PC-9 (cell line): ENCODE measurements at regions not wholly inside any gene's neighbourhood (a gene's known extent, or its start where the extent isn't known, plus 50 kb on each side); places are given as distances from the start of the nearest gene placed in this dataset.

ENCODE experiments used
- BruUV-seq: library from RNA; stranded (reverse); fragments of 400-500 nt; replicated peaks from 2 replicates; lab custom pipeline; 2021; lab: Mats Ljungman, UMichigan
- CTCF ChIA-PET: fragments of 300-600 bp; sonication (Branson Sonifier 250); formaldehyde crosslinking; loops from one replicate; lab custom pipeline; 2022; ENCODE audit warnings: antibody characterized with exemption; lab: Charles Lee
- POLR2A ChIA-PET: fragments of 300-600 bp; sonication (Branson Sonifier 250); formaldehyde crosslinking; loops from one replicate; lab custom pipeline; 2022; ENCODE audit warnings: antibody characterized with exemption; ENCODE audit not compliant: unreplicated experiment; lab: Charles Lee
- DNase-seq, 2 experiments: peaks; one replicate each; pipeline versions ENCODE4 v3.0.0 to v3.0.0-alpha.2; 2015 to 2022; ENCODE audit warnings: mixed read lengths in 1 of 2
- H2AFZ ChIP-seq: fragments of 200-600 bp; sonication (generic); 2 replicates; pipeline ENCODE4 v1.8.1; 2017; ENCODE audit warnings: antibody characterized with exemption
- H3F3A ChIP-seq: fragments of 200-600 bp; sonication (generic); 2 replicates; pipeline ENCODE4 v1.8.1; 2017; ENCODE audit warnings: antibody characterized with exemption, mild to moderate bottlenecking, low read depth; ENCODE audit not compliant: insufficient read depth
- H3K27ac ChIP-seq: fragments of 200-600 bp; sonication (generic); 2 replicates; pipeline ENCODE4 v1.6.1; 2016; ENCODE audit warnings: mixed run types
- H3K27me3 ChIP-seq: fragments of 200-600 bp; sonication (generic); 2 replicates; pipeline ENCODE4 v1.6.1; 2016; ENCODE audit warnings: low read depth, mixed run types; ENCODE audit not compliant: insufficient read depth
- H3K36me3 ChIP-seq: fragments of 200-600 bp; sonication (generic); 2 replicates; pipeline ENCODE4 v1.6.1; 2016; ENCODE audit warnings: low read depth, mixed run types
- H3K4me1 ChIP-seq: fragments of 200-600 bp; sonication (generic); replicated peaks from 2 replicates; pipeline ENCODE4 v1.6.1; 2016; ENCODE audit warnings: mixed run types; ENCODE audit not compliant: insufficient read depth
- H3K4me2 ChIP-seq: fragments of 200-600 bp; sonication (generic); 2 replicates; pipeline ENCODE4 v1.6.1; 2017; ENCODE audit warnings: mixed run types
- H3K4me3 ChIP-seq: fragments of 200-600 bp; sonication (generic); 2 replicates; pipeline ENCODE4 v1.6.1; 2016; ENCODE audit warnings: mixed run types
- H3K79me2 ChIP-seq: fragments of 200-600 bp; sonication (generic); 2 replicates; pipeline ENCODE4 v1.6.1; 2017; ENCODE audit warnings: low read depth, mixed run types
- H3K9me2 ChIP-seq: fragments of 200-600 bp; sonication (generic); 2 replicates; pipeline ENCODE4 v1.8.1; 2017; ENCODE audit warnings: mild to moderate bottlenecking; ENCODE audit not compliant: insufficient read depth
- H3K9me3 ChIP-seq: fragments of 200-600 bp; sonication (generic); 2 replicates; pipeline ENCODE4 v1.8.1; 2016; ENCODE audit warnings: low read depth; ENCODE audit not compliant: insufficient read depth
- H4K20me1 ChIP-seq: fragments of 200-600 bp; sonication (generic); 2 replicates; pipeline ENCODE4 v1.8.1; 2017; ENCODE audit not compliant: insufficient read depth
- EZH2 ChIP-seq: fragments of 200-600 bp; sonication (generic); IDR thresholded peaks from 2 replicates; pipeline ENCODE4 v1.8.0; 2017; ENCODE audit warnings: antibody characterized with exemption, low read depth
- intact Hi-C: fragments of 100-400 bp; cut with micrococcal nuclease; formaldehyde crosslinking; loops from one replicate; pipeline ENCODE4 v1.10.0; 2022; ENCODE audit not compliant: unreplicated experiment
- TF ChIP-seq, protein P1 (sequence below): fragments of 200-600 bp; sonication (generic); conservative IDR thresholded peaks from 2 replicates; pipeline ENCODE4 v1.6.1; 2017; ENCODE audit warnings: mixed run types, antibody characterized with exemption, mild to moderate bottlenecking, moderate library complexity

DNA sequence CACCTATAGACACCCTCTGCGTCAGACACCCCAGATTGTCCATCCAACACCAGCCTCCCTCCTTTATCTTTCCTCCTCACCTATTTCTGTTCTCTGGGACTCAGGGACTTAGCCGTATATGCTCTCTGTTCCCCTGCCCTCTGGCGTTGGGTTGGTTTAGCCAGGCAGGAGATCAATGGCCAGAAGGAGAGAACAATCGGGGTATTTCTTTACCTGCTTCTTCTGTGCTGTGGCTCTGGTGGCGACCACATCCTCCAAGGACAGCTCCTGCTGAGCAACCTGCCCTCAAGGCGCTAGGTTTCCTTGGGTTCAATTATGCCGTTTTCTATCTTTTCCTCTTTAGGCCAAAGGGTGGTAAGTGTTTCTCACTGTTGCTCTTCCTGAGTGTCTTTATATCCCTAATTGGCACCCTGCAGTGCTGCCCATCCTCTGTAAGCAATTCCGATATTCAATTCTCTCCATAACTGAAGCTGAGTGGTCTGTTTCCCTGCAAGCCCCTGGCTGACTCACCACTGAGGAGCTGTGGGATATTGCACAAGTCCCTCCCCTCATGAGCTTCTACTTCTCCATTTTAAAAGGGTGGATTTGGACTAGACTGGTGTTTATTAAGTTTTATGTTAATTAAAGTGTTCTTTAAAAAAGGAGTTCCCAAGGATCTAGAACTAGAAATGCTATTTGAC is 63.7 kb upstream of the TMTC4 start:
- Histone ChIP-seq H3K79me2 (no peaks in the 10 kb centered on the region), H3K4me3 (no peak overlapping the region), H3K9me3 (no peaks in the 10 kb centered on the region), H3K9me2 (no peaks in the 10 kb centered on the region), H3K27ac (no peak overlapping the region), H3F3A (no peaks in the 10 kb centered on the region), H3K4me2 (no peak overlapping the region), H3K27me3 (peaks cover 53% of the 10 kb centered on the region), H4K20me1 (no peaks in the 10 kb centered on the region), H3K36me3 (no peaks in the 10 kb centered on the region), H2AFZ (no peak overlapping the region), H3K4me1 (no peaks in the 10 kb centered on the region)
- BruUV-seq: no TSS peak
- ChIA-PET POLR2A (no interaction called here), CTCF (no interaction called here)
- TF ChIP-seq, protein P1, sequence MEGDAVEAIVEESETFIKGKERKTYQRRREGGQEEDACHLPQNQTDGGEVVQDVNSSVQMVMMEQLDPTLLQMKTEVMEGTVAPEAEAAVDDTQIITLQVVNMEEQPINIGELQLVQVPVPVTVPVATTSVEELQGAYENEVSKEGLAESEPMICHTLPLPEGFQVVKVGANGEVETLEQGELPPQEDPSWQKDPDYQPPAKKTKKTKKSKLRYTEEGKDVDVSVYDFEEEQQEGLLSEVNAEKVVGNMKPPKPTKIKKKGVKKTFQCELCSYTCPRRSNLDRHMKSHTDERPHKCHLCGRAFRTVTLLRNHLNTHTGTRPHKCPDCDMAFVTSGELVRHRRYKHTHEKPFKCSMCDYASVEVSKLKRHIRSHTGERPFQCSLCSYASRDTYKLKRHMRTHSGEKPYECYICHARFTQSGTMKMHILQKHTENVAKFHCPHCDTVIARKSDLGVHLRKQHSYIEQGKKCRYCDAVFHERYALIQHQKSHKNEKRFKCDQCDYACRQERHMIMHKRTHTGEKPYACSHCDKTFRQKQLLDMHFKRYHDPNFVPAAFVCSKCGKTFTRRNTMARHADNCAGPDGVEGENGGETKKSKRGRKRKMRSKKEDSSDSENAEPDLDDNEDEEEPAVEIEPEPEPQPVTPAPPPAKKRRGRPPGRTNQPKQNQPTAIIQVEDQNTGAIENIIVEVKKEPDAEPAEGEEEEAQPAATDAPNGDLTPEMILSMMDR: no peak
- no peak for TF ChIP-seq EZH2
- intact Hi-C loops: no loop called here
- no peak for DNase-seq

DNA sequence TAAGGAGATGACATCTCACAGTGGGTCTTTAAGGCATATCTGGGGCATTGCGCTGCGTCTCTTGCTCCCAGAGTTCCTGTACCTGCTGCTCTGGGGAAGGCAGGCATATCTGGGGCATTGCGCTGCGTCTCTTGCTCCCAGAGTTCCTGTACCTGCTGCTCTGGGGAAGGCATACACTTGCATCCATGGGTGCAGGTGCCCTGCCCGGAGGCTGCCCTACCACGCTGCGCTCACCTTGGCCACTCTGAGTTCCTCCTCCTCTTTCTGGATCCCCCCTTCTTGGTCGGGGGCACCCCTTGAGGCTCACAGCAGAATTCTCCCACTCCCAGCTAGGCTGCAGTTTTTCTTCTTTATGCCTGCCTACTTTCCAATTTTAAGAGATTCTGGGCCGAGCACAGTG is 60.9 kb upstream of the TMTC4 start:
- H3K27ac ChIP-seq: no peak overlapping the region
- H3K9me2 ChIP-seq: no peaks in the 10 kb centered on the region
- ChIA-PET CTCF (no interaction called here), POLR2A (no interaction called here)
- no peak for TF ChIP-seq EZH2
- TF ChIP-seq, protein P1: no peak
- no peaks in the 10 kb centered on the region for H3F3A ChIP-seq
- intact Hi-C loops: no loop called here
- DNase-seq: no peak
- peaks cover 57% of the 10 kb centered on the region for H3K27me3 ChIP-seq
- no peaks in the 10 kb centered on the region for H3K9me3 ChIP-seq
- no peak overlapping the region for H2AFZ ChIP-seq
- no peaks in the 10 kb centered on the region for H3K79me2 ChIP-seq
- H3K4me3 ChIP-seq: no peak overlapping the region
- no peak overlapping the region for H3K4me2 ChIP-seq
- no TSS peak for BruUV-seq
- H3K4me1 ChIP-seq: no peaks in the 10 kb centered on the region
- H4K20me1 ChIP-seq: no peaks in the 10 kb centered on the region
- H3K36me3 ChIP-seq: no peaks in the 10 kb centered on the region

DNA sequence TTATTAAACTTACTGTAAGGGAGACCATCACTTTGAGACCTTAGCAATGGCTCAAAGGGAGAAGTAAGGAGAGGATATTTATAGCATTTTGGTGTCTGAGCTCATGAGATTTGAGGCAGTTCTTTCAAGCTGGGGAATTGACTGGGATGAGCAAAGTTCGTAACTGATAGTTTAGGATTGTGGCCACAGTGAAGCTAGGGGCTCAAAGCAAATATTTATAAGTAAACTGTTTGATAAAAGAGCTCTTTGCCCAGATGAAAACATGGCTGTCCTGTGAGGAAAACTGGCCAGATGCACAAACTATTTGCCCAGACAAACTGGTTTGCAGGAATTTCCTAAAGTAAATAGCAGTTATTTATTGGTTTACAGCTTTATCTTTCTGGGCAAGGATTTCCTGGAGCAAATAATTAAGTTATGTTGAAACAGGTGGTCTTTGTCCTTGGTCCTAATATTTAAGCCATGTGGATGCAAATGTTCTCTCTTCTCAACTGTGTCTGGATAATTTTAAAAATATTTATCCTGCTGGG is 59.7 kb upstream of the TMTC4 start:
- no peaks in the 10 kb centered on the region for H4K20me1 ChIP-seq
- H3K79me2 ChIP-seq: no peaks in the 10 kb centered on the region
- TF ChIP-seq, protein P1: no peak
- TF ChIP-seq EZH2: no peak
- H3F3A ChIP-seq: no peaks in the 10 kb centered on the region
- peaks cover 58% of the 10 kb centered on the region for H3K27me3 ChIP-seq
- no peak overlapping the region for H3K27ac ChIP-seq
- ChIA-PET CTCF (no interaction called here), POLR2A (no interaction called here)
- no peak overlapping the region for H3K4me3 ChIP-seq
- DNase-seq: peak in 1 of 2 experiments; percentile 43
- no peaks in the 10 kb centered on the region for H3K9me2 ChIP-seq
- BruUV-seq: no TSS peak
- no peaks in the 10 kb centered on the region for H3K36me3 ChIP-seq
- intact Hi-C loops: no loop called here
- H3K4me2 ChIP-seq: no peak overlapping the region
- no peak overlapping the region for H2AFZ ChIP-seq
- H3K4me1 ChIP-seq: no peaks in the 10 kb centered on the region
- no peaks in the 10 kb centered on the region for H3K9me3 ChIP-seq
